Endothelial cell of umbilical vein (primary cell): ENCODE measurements at regions not wholly inside any gene's neighbourhood (a gene's known extent, or its start where the extent isn't known, plus 50 kb on each side); places are given as distances from the start of the nearest gene placed in this dataset.

Source experiments
- BruUV-seq: library from RNA; stranded (reverse); fragments of 400-500 nt; replicated peaks from 2 replicates; lab custom pipeline; 2021; lab: Mats Ljungman, UMichigan
- CTCF ChIA-PET: fragments of 300-600, 350-600 bp; sonication (Branson Sonifier 250); formaldehyde crosslinking; loops from one replicate; lab custom pipeline; 2021; ENCODE audit warnings: antibody characterized with exemption, inconsistent platforms; lab: Charles Lee
- POLR2A ChIA-PET: fragments of 300-600, 350-600 bp; sonication (Branson Sonifier 250); formaldehyde crosslinking; loops from one replicate; lab custom pipeline; 2021; ENCODE audit warnings: antibody characterized with exemption, inconsistent platforms; lab: Charles Lee
- DNase-seq: peaks from one replicate; pipeline ENCODE4 v3.0.0-alpha.2; 2011; ENCODE audit warnings: low read depth, low spot score
- FAIRE-seq: peaks from 2 replicates; lab custom pipeline; 2011; peaks lifted over from hg19 to GRCh38; lab: Jason Lieb, UNC
- H2AFZ ChIP-seq: 2 replicates; pipeline ENCODE4 v1.6.0; 2012; ENCODE audit warnings: low read depth, low read length, control low read depth, inconsistent platforms
- H3K27ac ChIP-seq: 2 replicates; pipeline ENCODE4 v1.5.1; 2011; ENCODE audit warnings: low read depth, mild to moderate bottlenecking, control low read depth, low read length, moderate library complexity; ENCODE audit not compliant: insufficient read depth
- H3K27me3 ChIP-seq, 2 experiments: 2 replicates each; pipeline versions ENCODE4 v1.6.0 to v1.6.1; 2011; ENCODE audit warnings: low read length in 2 of 2, mixed read lengths in 1 of 2; ENCODE audit not compliant: control insufficient read depth in 2 of 2, insufficient read depth in 2 of 2
- H3K36me3 ChIP-seq, 2 experiments: 2 replicates in 1 of 2; 3 replicates in 1 of 2; pipeline ENCODE4 v1.5.1; 2011; ENCODE audit warnings: low read length in 2 of 2, mild to moderate bottlenecking in 1 of 2, moderate library complexity in 1 of 2; ENCODE audit not compliant: control insufficient read depth in 2 of 2, insufficient read depth in 2 of 2; ENCODE audit errors: extremely low read depth in 1 of 2
- H3K4me1 ChIP-seq: 3 replicates; pipeline ENCODE4 v1.5.1; 2011; ENCODE audit warnings: mild to moderate bottlenecking, low read length; ENCODE audit not compliant: control insufficient read depth, insufficient read depth; ENCODE audit errors: extremely low read depth
- H3K4me2 ChIP-seq: 2 replicates; pipeline ENCODE4 v1.6.1; 2011; ENCODE audit warnings: low read length, control low read depth, mixed read lengths; ENCODE audit not compliant: insufficient read depth
- H3K4me3 ChIP-seq, 3 experiments: fragments of 200-600 bp in 1 of 3; sonication (generic), shearing (Covaris generic) in 1 of 3; replicated peaks in 1 of 3; 2 replicates each; pipeline ENCODE4 v1.5.1; 2011 to 2016; ENCODE audit warnings: control low read depth in 3 of 3, low read length in 3 of 3, mild to moderate bottlenecking in 2 of 3, inconsistent platforms in 1 of 3, low read depth in 1 of 3, moderate library complexity in 1 of 3; ENCODE audit not compliant: insufficient read depth in 1 of 3
- H3K79me2 ChIP-seq: 2 replicates; pipeline ENCODE4 v1.6.0; 2012; ENCODE audit warnings: low read length, inconsistent platforms; ENCODE audit not compliant: control insufficient read depth, insufficient read depth
- H3K9ac ChIP-seq: replicated peaks from 2 replicates; pipeline ENCODE3; 2011; ENCODE audit warnings: low read length, control low read depth; ENCODE audit not compliant: insufficient read depth; ENCODE audit errors: extremely low read depth
- H3K9me1 ChIP-seq: replicated peaks from 3 replicates; pipeline ENCODE4 v1.6.0; 2011; ENCODE audit warnings: mild to moderate bottlenecking, low read length; ENCODE audit not compliant: control insufficient read depth, insufficient read depth; ENCODE audit errors: extremely low read depth
- H3K9me3 ChIP-seq: replicated peaks from 2 replicates; pipeline ENCODE4 v1.5.1; 2012; ENCODE audit warnings: low read length, inconsistent platforms; ENCODE audit not compliant: control insufficient read depth, insufficient read depth
- H4K20me1 ChIP-seq: replicated peaks from 2 replicates; pipeline ENCODE3; 2011; ENCODE audit warnings: mild to moderate bottlenecking, low read length; ENCODE audit not compliant: control insufficient read depth, insufficient read depth; ENCODE audit errors: extremely low read depth
- EZH2 ChIP-seq: IDR thresholded peaks from 2 replicates; pipeline ENCODE4 v1.6.1; 2012; ENCODE audit warnings: borderline replicate concordance, low read depth, mild to moderate bottlenecking, moderate library complexity, low read length, inconsistent platforms; ENCODE audit not compliant: severe bottlenecking
- FOS ChIP-seq: IDR thresholded peaks from 2 replicates; pipeline ENCODE4 v1.6.1; 2011; ENCODE audit warnings: mild to moderate bottlenecking, low read length, moderate library complexity, borderline replicate concordance; ENCODE audit not compliant: insufficient read depth
- GATA2 ChIP-seq: IDR thresholded peaks from 2 replicates; pipeline ENCODE4 v1.7.0; 2011; ENCODE audit warnings: low read depth, mild to moderate bottlenecking, moderate library complexity, mixed read lengths, low read length; ENCODE audit not compliant: insufficient read length, insufficient read depth
- JUN ChIP-seq: IDR thresholded peaks from 2 replicates; pipeline ENCODE4 v1.6.1; 2011; ENCODE audit warnings: borderline replicate concordance, low read depth; ENCODE audit not compliant: insufficient read length, insufficient read depth
- MAX ChIP-seq: IDR thresholded peaks from 2 replicates; pipeline ENCODE4 v1.6.1; 2011; ENCODE audit not compliant: insufficient read depth, insufficient read length
- MYC ChIP-seq: IDR thresholded peaks from one replicate; pipeline ENCODE4 v1.6.1; 2011; ENCODE audit warnings: mild to moderate bottlenecking, low read depth, low read length
- POLR2A ChIP-seq: IDR thresholded peaks from 2 replicates; pipeline ENCODE4 v1.6.1; 2012; ENCODE audit warnings: low read depth, mild to moderate bottlenecking, control low read depth, low read length
- POLR2AphosphoS5 ChIP-seq: IDR thresholded peaks from 2 replicates; pipeline ENCODE4 v1.6.1; 2012; ENCODE audit warnings: low read depth, mild to moderate bottlenecking, control low read depth, low read length, moderate library complexity; ENCODE audit not compliant: insufficient read depth
- dilution Hi-C: fragments of 300-500 bp; cut with MboI; formaldehyde crosslinking; loops from one replicate; pipeline ENCODE4 v1.15.0; 2019; ENCODE audit warnings: low sequenced_read_pairs; ENCODE audit not compliant: extremely low pct_ligation_motif_present
- intact Hi-C: fragments of 100-400 bp; cut with micrococcal nuclease; formaldehyde crosslinking; loops from one replicate; pipeline ENCODE4 v1.10.0; 2022
- TF ChIP-seq, protein P1 (sequence below), 2 donors: IDR thresholded peaks; 1 replicate in 1 of 2; 2 replicates in 1 of 2; pipeline ENCODE4 v1.5.1; 2011; ENCODE audit warnings: low read length in 2 of 2, mild to moderate bottlenecking in 2 of 2, moderate library complexity in 2 of 2, control low read depth in 1 of 2, inconsistent platforms in 1 of 2, low read depth in 1 of 2; ENCODE audit not compliant: insufficient read depth in 1 of 2; ENCODE audit errors: extremely low read depth in 1 of 2

DNA sequence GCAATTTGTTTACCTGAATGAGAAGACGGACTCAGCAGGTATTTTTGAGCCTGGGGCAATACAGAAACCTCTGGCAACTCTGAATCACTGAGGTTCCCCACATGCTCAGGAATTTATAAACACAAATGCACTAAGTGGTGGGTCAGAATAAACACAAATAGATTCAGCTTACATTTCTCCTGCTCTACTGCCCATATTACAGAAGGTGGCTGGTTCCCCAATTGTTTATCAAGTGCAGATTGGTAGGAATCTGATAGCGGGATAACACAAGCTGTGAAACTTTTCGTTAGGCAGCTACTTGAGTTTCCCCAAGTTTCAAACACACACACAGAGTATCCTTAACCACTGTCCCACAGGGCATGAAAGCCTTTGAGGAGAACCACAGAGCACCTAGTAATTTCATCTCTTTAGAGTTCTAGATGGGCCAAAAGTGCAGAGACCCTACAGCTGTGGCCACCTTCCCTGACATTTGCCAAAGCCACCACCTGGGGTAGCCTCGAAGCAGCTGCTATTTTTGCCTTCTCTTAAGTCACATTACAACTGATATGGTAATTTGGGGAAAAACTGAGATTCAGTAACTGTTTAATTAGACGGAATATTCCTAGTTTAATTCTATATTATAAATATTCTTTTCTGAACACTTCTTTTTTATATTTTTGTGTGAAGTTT lies 204.2 kb upstream of the PTCHD4 start:
- no peaks in the 10 kb centered on the region for H3K9me1 ChIP-seq
- DNase-seq, result no peak
- no peaks in the 10 kb centered on the region for H3K27me3 ChIP-seq
- no peaks in the 10 kb centered on the region for H3K4me1 ChIP-seq
- dilution Hi-C loops, result no loop called here
- H3K4me3 ChIP-seq, result no peak overlapping the region
- no peak overlapping the region for H3K27ac ChIP-seq
- no peaks in the 10 kb centered on the region for H3K79me2 ChIP-seq
- BruUV-seq, result no TSS peak
- ChIA-PET POLR2A (no interaction called here), CTCF (no interaction called here)
- no peak overlapping the region for H3K4me2 ChIP-seq
- H3K9me3 ChIP-seq, result no peaks in the 10 kb centered on the region
- TF ChIP-seq GATA2, result no peak
- no peak for TF ChIP-seq FOS
- TF ChIP-seq MAX, result no peak
- no peak for TF ChIP-seq JUN
- no peak for TF ChIP-seq POLR2A
- TF ChIP-seq, protein P1, sequence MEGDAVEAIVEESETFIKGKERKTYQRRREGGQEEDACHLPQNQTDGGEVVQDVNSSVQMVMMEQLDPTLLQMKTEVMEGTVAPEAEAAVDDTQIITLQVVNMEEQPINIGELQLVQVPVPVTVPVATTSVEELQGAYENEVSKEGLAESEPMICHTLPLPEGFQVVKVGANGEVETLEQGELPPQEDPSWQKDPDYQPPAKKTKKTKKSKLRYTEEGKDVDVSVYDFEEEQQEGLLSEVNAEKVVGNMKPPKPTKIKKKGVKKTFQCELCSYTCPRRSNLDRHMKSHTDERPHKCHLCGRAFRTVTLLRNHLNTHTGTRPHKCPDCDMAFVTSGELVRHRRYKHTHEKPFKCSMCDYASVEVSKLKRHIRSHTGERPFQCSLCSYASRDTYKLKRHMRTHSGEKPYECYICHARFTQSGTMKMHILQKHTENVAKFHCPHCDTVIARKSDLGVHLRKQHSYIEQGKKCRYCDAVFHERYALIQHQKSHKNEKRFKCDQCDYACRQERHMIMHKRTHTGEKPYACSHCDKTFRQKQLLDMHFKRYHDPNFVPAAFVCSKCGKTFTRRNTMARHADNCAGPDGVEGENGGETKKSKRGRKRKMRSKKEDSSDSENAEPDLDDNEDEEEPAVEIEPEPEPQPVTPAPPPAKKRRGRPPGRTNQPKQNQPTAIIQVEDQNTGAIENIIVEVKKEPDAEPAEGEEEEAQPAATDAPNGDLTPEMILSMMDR (IDR thresholded peaks at IDR 0.05; ENCODE audit: extremely low read depth in 1 of 2, insufficient read depth in 1 of 2, low read depth in 1 of 2, low read length in 2 of 2), result no peak
- no peak for TF ChIP-seq MYC
- no peak for TF ChIP-seq EZH2
- TF ChIP-seq POLR2AphosphoS5, result no peak
- no peak overlapping the region for H2AFZ ChIP-seq
- no peak overlapping the region for H3K9ac ChIP-seq
- no peak for FAIRE-seq
- H4K20me1 ChIP-seq, result no peaks in the 10 kb centered on the region
- intact Hi-C loops, result loop anchor here (10.0 kb wide), 1 partner anchor 450 kb away; no protein-coding TSS in a partner anchor
- H3K36me3 ChIP-seq, result no peaks in the 10 kb centered on the region
